GM21447 (cell line): ENCODE measurements at regions not wholly inside any gene's neighbourhood (a gene's known extent, or its start where the extent isn't known, plus 50 kb on each side); places are given as distances from the start of the nearest gene placed in this dataset.
"Not testable (repeated sequence)": the region's sequence is repeated elsewhere in the genome, so short reads cannot be mapped to it uniquely, and the experiment has no call there.

Source experiments
- ATAC-seq: cut with Tn5 transposase; IDR thresholded peaks from one replicate; pipeline ENCODE4 v1.9.1; 2021; ENCODE audit not compliant: unreplicated experiment

DNA sequence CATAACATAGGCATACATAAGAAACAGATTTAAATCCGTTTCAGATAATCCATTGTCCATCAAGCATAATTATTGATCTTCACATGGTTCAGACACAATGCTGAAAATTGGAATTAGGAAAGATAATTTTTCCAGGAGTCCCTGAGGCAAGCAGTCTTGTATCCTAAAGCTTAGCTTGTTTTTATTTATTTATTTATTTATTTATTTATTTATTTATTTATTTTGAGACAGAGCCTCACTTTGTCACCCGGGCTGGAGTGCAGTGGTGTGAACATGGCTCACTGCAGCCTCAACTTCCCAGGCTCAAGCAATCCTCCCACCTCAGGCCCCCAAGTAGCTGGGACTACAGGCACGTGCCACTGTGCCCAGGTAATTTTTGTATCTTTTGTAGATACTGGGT lies 89.7 kb upstream of the USP25 start:
- ATAC-seq, result not testable (repeated sequence)

DNA sequence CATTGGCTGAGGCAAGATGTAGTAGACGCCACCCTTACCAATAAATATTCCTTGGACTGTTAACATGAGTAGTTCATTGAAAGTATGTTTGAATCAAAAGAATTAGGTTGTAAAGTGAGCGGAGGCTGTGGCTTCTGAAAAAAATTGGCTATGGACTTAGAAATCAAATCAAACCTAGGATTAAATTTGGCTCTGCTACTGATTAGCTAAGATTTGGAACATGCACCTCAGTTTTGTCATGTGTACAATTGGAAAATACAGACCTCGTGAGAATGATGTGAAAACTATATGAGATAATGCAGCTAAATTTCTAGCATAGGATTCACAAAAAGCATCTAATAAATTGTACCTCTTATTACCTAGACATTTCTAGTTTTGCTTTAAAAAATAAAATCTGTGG lies 85.3 kb upstream of the USP25 start:
- ATAC-seq, result no peak

DNA sequence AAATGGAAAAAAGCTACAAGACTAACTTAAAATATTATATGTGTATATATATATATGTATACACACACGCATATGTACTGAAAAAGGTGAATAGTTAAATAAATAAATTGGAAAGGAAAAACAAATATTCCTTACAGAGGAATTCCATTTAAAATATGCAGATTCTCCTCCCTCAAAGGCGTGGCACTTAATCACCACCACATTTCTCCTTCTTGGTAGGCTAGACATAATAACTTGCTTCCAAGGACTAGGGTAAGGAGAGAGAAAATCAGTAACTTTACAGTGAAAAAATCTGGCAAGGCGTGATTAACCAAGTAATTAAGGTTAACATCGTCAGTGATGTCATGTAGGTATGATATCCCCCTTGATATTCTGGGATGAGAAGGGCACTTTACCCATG lies 84.0 kb upstream of the USP25 start:
- ATAC-seq, result no peak

- ATAC-seq, result no peak
These were observed 79.0 kb upstream of the USP25 start for GRCh38 chr21:15650735-15651134.

- no peak for ATAC-seq
These were observed 78.6 kb upstream of the USP25 start for GRCh38 chr21:15651172-15651571.

- no peak for ATAC-seq
These were observed 76.1 kb upstream of the USP25 start for GRCh38 chr21:15653710-15654109.

- no peak for ATAC-seq
These were observed 75.6 kb upstream of the USP25 start for GRCh38 chr21:15654171-15654570.

GRCh38 chr21:15659753-15660422 lies 69.9 kb upstream of the USP25 start:
- ATAC-seq, result no peak

DNA sequence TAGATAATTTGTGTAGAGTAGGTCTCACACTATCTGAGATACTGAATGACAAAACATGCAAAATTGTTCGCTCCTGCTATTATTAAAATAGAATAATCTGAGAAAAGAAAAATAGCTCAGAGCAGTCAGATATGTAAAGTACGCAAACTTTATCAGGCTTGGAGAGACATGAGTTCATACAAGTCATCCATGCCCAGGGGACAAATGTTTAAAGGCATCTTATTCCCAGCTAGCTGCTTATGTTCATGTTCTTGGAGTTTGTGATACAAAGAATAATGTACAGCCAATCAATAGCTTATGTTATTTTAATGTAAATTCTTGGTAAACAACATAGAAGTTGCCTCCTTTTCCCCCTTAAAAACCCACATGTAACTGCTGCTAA lies 69.4 kb upstream of the USP25 start:
- ATAC-seq, result no peak

- ATAC-seq, result no peak
These were observed 62.8 kb upstream of the USP25 start for GRCh38 chr21:15667010-15667409.

DNA sequence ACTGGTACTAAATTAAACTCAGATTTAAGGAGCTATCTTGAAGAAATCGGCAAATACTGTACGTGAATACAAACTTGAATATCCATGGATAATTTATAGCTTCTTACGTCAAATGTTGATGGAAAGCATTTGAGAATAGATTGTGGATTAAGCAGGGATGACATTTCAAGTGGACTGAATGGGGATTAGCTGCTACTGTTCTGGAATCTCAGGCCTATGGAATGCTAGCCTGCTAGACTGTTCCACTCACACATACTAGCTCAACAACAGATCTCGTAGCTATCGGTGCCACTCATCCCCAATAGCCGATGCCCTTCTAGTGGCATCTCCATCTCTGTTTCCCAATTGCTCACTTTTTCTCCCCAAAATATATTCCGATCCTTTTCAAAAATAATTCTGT lies 62.0 kb upstream of the USP25 start:
- ATAC-seq, result no peak

DNA sequence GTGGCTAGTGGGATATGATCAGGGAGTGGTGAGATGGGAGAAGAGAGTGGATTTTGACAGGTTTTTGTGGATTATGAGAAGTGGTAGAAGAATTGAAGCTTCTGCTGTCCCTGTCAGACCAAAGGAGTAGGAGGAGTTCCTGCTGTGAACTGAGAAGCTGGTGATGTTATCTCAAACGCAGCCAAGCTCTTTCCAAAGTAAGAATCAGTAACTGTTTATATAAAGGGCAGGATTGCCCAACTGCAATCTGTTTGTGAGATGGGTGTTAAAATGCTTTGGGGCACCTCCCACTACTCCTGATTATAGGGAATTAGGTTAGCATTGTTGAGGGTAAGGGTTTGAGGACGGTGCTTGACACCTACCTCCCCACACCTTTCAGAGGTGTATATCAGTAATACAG lies 60.5 kb upstream of the USP25 start:
- ATAC-seq, result no peak

DNA sequence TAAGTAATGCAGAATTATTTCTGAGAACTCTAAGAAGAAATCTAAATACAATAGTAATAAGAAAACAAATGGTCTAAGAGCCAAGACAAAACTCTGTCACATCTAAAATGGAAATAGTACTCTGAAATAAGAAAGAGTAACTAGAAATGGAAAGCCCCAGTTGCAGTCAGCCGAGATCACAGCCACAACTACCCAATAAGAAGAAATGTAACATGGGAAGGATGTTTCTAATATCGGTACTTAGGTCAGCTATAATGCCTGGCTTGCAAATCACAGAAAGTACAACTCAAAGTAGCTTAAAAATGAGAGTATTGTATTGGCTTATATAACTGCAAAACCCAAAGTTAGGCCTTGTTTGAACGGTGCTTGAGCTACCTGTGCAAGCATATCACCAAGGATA lies 58.6 kb upstream of the USP25 start:
- ATAC-seq, result no peak

- not testable (repeated sequence) for ATAC-seq
These were observed 57.2 kb upstream of the USP25 start for GRCh38 chr21:15672578-15672977.

- ATAC-seq, result no peak
These were observed 52.8 kb upstream of the USP25 start for GRCh38 chr21:15676935-15677334.

GRCh38 chr21:15679630-15680029 lies 50.2 kb upstream of the USP25 start:
- ATAC-seq, result no peak
